GM12892 (cell line): ENCODE measurements at regions not wholly inside any gene's neighbourhood (a gene's known extent, or its start where the extent isn't known, plus 50 kb on each side); places are given as distances from the start of the nearest gene placed in this dataset.
A peak's percentile ranks its signal among the peaks of the same experiment; 100 is the strongest.
"Not testable (repeated sequence)": the region's sequence is repeated elsewhere in the genome, so short reads cannot be mapped to it uniquely, and the experiment has no call there.

Source experiments
- DNase-seq: peaks from one replicate; pipeline ENCODE4 v3.0.0; 2011; ENCODE audit not compliant: insufficient read length
- FAIRE-seq: peaks from 2 replicates; lab custom pipeline; 2011; peaks lifted over from hg19 to GRCh38; lab: Jason Lieb, UNC
- POLR2A ChIP-seq: IDR thresholded peaks from 2 replicates; pipeline ENCODE4 v1.6.1; 2011; ENCODE audit warnings: low read depth, low read length, control low read depth
- POLR2AphosphoS5 ChIP-seq: IDR thresholded peaks from 2 replicates; pipeline ENCODE4 v1.6.1; 2011; ENCODE audit warnings: low read depth, low read length, control low read depth
- TAF1 ChIP-seq: IDR thresholded peaks from 2 replicates; pipeline ENCODE4 v1.6.1; 2011; ENCODE audit warnings: low read depth, mild to moderate bottlenecking, control low read depth, low read length, borderline replicate concordance

GRCh38 chr12:74365178-74365964 is 172.3 kb upstream of the ATXN7L3B start:
- FAIRE-seq, result peak; percentile 58
- no peak for DNase-seq
- TF ChIP-seq POLR2AphosphoS5 (no peak), POLR2A (no peak), TAF1 (no peak)

GRCh38 chr12:74370608-74371216 is 166.9 kb upstream of the ATXN7L3B start:
- no peak for FAIRE-seq
- TF ChIP-seq POLR2A, result no peak
- no peak for TF ChIP-seq POLR2AphosphoS5
- no peak for TF ChIP-seq TAF1
- no peak for DNase-seq

DNA sequence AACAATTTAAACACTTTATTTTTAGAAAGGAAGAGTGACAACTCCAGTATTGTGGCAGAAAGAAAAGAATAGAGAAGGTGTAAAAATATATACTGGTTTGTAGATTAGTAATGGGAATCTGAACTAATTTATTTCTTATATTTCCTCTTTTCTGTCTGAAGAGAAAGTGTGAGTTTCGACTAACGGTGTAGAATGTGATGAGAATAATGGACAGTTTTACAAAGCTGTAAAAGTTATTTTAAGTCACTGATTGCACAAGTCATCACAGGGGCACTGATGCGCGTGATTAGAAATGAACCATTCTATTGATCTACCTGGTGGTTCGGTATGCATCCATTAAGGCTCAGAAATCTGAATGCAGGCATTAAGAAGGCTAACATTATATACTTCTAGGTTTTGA is 158.5 kb upstream of the ATXN7L3B start:
- TF ChIP-seq POLR2A (no peak), TAF1 (no peak), POLR2AphosphoS5 (no peak)
- DNase-seq (no peak), FAIRE-seq (no peak)

DNA sequence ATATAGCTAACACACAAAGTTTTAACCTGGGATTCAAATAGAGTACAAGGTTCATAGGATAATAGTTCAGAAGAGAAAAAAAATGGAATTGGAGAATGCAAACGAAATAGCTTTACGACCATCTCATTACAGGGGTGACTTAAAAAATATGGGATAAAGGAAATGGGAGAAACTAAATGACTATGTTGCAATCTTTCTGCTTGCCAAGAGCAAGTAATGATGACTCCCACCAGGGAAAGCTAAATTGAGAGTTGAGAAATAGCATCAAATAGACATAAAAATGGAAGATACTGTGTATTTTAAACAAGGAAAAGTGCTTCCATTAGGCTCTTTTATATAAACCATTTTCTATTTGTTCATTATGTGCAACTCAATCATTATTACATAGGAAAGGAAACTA is 155.7 kb upstream of the ATXN7L3B start:
- DNase-seq (no peak), FAIRE-seq (no peak)
- no peak for TF ChIP-seq TAF1
- TF ChIP-seq POLR2AphosphoS5, result no peak
- TF ChIP-seq POLR2A, result no peak

- FAIRE-seq (no peak), DNase-seq (no peak)
- TF ChIP-seq POLR2AphosphoS5, result no peak
- TF ChIP-seq TAF1, result no peak
- no peak for TF ChIP-seq POLR2A
Measured at GRCh38 chr12:74382983-74383382, 154.7 kb upstream of the ATXN7L3B start.

- DNase-seq, result no peak
- TF ChIP-seq TAF1 (no peak), POLR2AphosphoS5 (no peak), POLR2A (no peak)
- no peak for FAIRE-seq
Measured at GRCh38 chr12:74391283-74391682, 146.4 kb upstream of the ATXN7L3B start.

GRCh38 chr12:74393272-74393671 is 144.4 kb upstream of the ATXN7L3B start:
- FAIRE-seq (no peak), DNase-seq (no peak)
- TF ChIP-seq TAF1 (no peak), POLR2AphosphoS5 (no peak), POLR2A (no peak)

- TF ChIP-seq POLR2AphosphoS5 (no peak), POLR2A (no peak), TAF1 (no peak)
- DNase-seq (no peak), FAIRE-seq (no peak)
Measured at GRCh38 chr12:74394647-74395046, 143.0 kb upstream of the ATXN7L3B start.

GRCh38 chr12:74401035-74401434 is 136.6 kb upstream of the ATXN7L3B start:
- FAIRE-seq (no peak), DNase-seq (no peak)
- no peak for TF ChIP-seq POLR2AphosphoS5
- TF ChIP-seq POLR2A, result no peak
- no peak for TF ChIP-seq TAF1

DNA sequence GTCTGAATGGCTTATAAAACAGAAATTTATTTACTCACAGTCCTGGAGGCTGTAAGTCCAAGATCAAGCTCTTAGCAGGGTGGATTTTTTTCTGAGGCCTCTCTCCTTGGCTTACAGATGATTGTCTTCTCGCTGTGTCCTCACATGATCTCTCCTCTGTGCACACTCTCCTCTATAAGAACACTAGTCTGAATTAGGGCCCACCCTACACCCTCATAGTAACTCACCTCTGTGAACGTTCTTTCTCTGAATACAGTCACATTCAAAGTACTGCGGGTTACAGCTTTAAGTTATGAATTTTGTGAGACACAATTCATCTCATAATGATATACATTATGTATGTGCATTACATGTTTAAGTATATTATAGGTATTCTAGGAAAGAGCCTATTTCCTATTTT is 135.7 kb upstream of the ATXN7L3B start:
- TF ChIP-seq POLR2AphosphoS5 (no peak), POLR2A (no peak), TAF1 (no peak)
- FAIRE-seq (no peak), DNase-seq (no peak)

DNA sequence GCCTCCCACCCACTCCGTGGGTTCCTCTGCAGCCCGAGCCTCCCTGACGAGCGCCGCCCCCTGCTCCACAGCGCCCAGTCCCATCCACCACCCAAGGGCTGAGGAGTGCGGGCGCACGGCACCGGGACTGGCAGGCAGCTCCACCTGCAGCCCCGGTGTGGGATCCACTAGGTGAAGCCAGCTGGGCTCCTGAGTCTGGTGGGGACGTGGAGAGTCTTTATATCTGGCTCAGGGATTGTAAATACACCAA is 134.5 kb upstream of the ATXN7L3B start:
- DNase-seq, FAIRE-seq: not testable (repeated sequence)

- no peak for TF ChIP-seq TAF1
- no peak for TF ChIP-seq POLR2AphosphoS5
- TF ChIP-seq POLR2A, result no peak
- no peak for FAIRE-seq
- DNase-seq, result no peak
Measured at GRCh38 chr12:74408601-74409166, 129.0 kb upstream of the ATXN7L3B start.
